Bone marrow (tissue), 2 donors: ENCODE measurements at regions not wholly inside any gene's neighbourhood (a gene's known extent, or its start where the extent isn't known, plus 50 kb on each side); places are given as distances from the start of the nearest gene placed in this dataset.

Experiments
- DNase-seq, 2 donors: peaks; one replicate each; lab custom pipeline; 2025; lab: John Stamatoyannopoulos, UW

GRCh38 chr9:79143211-79143610 is 428.6 kb upstream of the TLE4 start:
- no peak for DNase-seq

- DNase-seq: no peak
These were observed 426.3 kb upstream of the TLE4 start for GRCh38 chr9:79145442-79145841.

GRCh38 chr9:79149585-79149984 is 422.2 kb upstream of the TLE4 start:
- DNase-seq: no peak

GRCh38 chr9:79151791-79152190 is 420.0 kb upstream of the TLE4 start:
- no peak for DNase-seq

GRCh38 chr9:79152306-79152705 is 419.5 kb upstream of the TLE4 start:
- no peak for DNase-seq

- DNase-seq: no peak
These were observed 417.0 kb upstream of the TLE4 start for GRCh38 chr9:79154806-79155205.

GRCh38 chr9:79155308-79155707 is 416.5 kb upstream of the TLE4 start:
- DNase-seq: no peak

GRCh38 chr9:79163544-79163943 is 408.2 kb upstream of the TLE4 start:
- no peak for DNase-seq

GRCh38 chr9:79164406-79164805 is 407.4 kb upstream of the TLE4 start:
- DNase-seq: no peak

- DNase-seq: no peak
These were observed 406.6 kb upstream of the TLE4 start for GRCh38 chr9:79165020-79165780.

GRCh38 chr9:79166005-79166404 is 405.8 kb upstream of the TLE4 start:
- DNase-seq: no peak

GRCh38 chr9:79170643-79171042 is 401.1 kb upstream of the TLE4 start:
- no peak for DNase-seq

GRCh38 chr9:79173932-79174331 is 397.8 kb upstream of the TLE4 start:
- DNase-seq: no peak

GRCh38 chr9:79176014-79176697 is 395.6 kb upstream of the TLE4 start:
- no peak for DNase-seq

- no peak for DNase-seq
These were observed 386.9 kb upstream of the TLE4 start for GRCh38 chr9:79184831-79185230.

- no peak for DNase-seq
These were observed 385.9 kb upstream of the TLE4 start for GRCh38 chr9:79185866-79186265.

GRCh38 chr9:79189511-79189924 is 382.2 kb upstream of the TLE4 start:
- DNase-seq: no peak

GRCh38 chr9:79193001-79193400 is 378.8 kb upstream of the TLE4 start:
- DNase-seq: no peak

GRCh38 chr9:79193501-79194223 is 378.1 kb upstream of the TLE4 start:
- no peak for DNase-seq

- DNase-seq: no peak
These were observed 375.9 kb upstream of the TLE4 start for GRCh38 chr9:79195879-79196278.

- no peak for DNase-seq
These were observed 375.2 kb upstream of the TLE4 start for GRCh38 chr9:79196606-79197005.

- DNase-seq: no peak
These were observed 371.4 kb upstream of the TLE4 start for GRCh38 chr9:79200336-79200735.

GRCh38 chr9:79201636-79202035 is 370.1 kb upstream of the TLE4 start:
- DNase-seq: no peak
